Activated naive CD8-positive, alpha-beta T cell treated with anti-CD3 and anti-CD28 coated beads, Interleukin-2, amount 10 ng/mL, durations not matched to agents 7 days and 5 days (primary cell): ENCODE measurements at regions not wholly inside any gene's neighbourhood (a gene's known extent, or its start where the extent isn't known, plus 50 kb on each side); places are given as distances from the start of the nearest gene placed in this dataset.
"Not testable (repeated sequence)": the region's sequence is repeated elsewhere in the genome, so short reads cannot be mapped to it uniquely, and the experiment has no call there.

Experiments used
- ATAC-seq: fragments of 150-1000 bp; cut with Tn5 transposase; one replicate; pipeline ENCODE4 v1.10.0; 2021; ENCODE audit warnings: low read depth, moderate library complexity
- POLR2A ChIA-PET: fragments of 350-600 bp; sonication (Branson Sonifier 250); formaldehyde crosslinking; loops from one replicate; lab custom pipeline; 2021; ENCODE audit warnings: antibody characterized with exemption; lab: Charles Lee
- DNase-seq: peaks from one replicate; pipeline ENCODE4 v3.0.0; 2021
- H3K27ac Mint-ChIP-seq: one replicate; pipeline ENCODE4 v1.8.0; 2022; ENCODE audit warnings: mild to moderate bottlenecking, mixed read lengths
- H3K27me3 Mint-ChIP-seq: one replicate; pipeline ENCODE4 v1.8.0; 2022; ENCODE audit warnings: mild to moderate bottlenecking, moderate library complexity, mixed read lengths
- H3K36me3 Mint-ChIP-seq: one replicate; pipeline ENCODE4 v1.8.0; 2021; ENCODE audit warnings: mild to moderate bottlenecking, mixed read lengths
- H3K4me1 Mint-ChIP-seq: one replicate; pipeline ENCODE4 v1.8.0; 2021; ENCODE audit warnings: mixed read lengths
- H3K4me3 Mint-ChIP-seq: one replicate; pipeline ENCODE4 v1.8.0; 2022; ENCODE audit warnings: mild to moderate bottlenecking, moderate library complexity, mixed read lengths
- H3K9me3 Mint-ChIP-seq: one replicate; pipeline ENCODE4 v1.8.0; 2021; ENCODE audit warnings: mixed read lengths

DNA sequence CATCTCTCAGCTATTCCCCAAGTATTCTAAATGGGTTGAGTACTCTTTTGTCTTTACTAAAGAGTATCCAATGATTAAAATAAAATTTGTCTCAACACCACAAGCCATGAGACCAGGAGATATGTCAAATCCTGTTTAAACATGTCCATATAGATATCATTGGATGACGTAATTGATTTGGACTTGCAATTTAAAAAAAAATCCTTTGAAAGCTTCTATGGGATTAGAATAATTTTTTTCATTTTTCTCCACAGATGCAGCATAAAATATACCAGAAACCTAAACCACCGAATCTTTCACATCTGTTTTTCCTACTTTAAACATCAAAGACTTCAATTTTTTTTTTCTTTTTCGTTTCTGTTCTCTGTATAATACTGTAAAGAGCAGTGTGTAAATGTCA, 1022.3 kb downstream of the EPHA3 start:
- DNase-seq (no peak), ATAC-seq (no peak)
- no peaks in the 10 kb centered on the region for H3K4me1 Mint-ChIP-seq
- H3K36me3 Mint-ChIP-seq = no peaks in the 10 kb centered on the region
- H3K27me3 Mint-ChIP-seq = no peaks in the 10 kb centered on the region
- H3K27ac Mint-ChIP-seq = no peak overlapping the region
- POLR2A ChIA-PET = no interaction called here
- H3K4me3 Mint-ChIP-seq = no peak overlapping the region
- peaks cover 11% of the 10 kb centered on the region for H3K9me3 Mint-ChIP-seq

DNA sequence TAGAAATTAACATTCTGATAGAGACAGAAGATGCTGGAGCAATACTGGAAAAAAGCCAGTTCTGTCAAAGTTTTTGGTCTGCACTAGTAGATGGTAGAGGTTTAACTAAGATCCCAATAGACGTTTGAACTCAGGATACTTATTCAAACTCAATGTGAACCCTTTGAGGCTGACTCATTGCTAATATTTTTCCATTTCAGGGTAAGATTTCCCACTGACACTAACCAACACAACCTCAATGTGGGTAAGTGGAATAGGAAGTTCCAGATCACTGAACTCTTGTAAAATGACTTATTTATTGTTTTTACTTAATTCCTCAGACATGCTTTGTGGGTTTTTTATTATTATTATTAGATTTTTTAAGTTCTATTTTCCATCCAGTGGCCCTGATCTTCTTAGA, 1024.8 kb downstream of the EPHA3 start:
- Mint-ChIP-seq H3K27ac (no peak overlapping the region), H3K27me3 (no peaks in the 10 kb centered on the region), H3K4me3 (no peak overlapping the region), H3K36me3 (no peaks in the 10 kb centered on the region), H3K9me3 (peaks cover 5% of the 10 kb centered on the region), H3K4me1 (no peaks in the 10 kb centered on the region)
- POLR2A ChIA-PET = no interaction called here
- ATAC-seq (no peak), DNase-seq (no peak)

DNA sequence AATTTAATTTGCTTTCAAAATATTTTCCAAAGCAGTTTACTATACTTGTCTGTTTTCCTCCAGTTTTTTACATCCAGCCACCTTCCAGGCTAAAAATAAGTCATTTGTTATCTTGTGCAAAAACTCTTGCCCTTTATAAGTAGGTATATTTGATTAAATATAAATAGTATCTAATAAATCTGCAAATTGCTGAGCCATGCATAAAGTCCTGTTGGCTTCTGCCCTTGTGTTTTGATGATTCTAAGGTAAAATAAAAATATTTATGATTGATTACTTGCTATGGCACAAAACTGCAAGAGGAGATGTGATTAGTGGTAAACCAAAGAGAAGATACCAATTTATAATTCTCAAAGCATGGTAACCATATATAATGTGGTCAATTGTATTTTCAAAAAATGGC, 1026.7 kb downstream of the EPHA3 start:
- Mint-ChIP-seq H3K4me1 (no peaks in the 10 kb centered on the region), H3K9me3 (peaks cover 6% of the 10 kb centered on the region), H3K4me3 (no peak overlapping the region), H3K27ac (no peak overlapping the region), H3K27me3 (no peaks in the 10 kb centered on the region), H3K36me3 (no peaks in the 10 kb centered on the region)
- ATAC-seq = no peak
- DNase-seq = no peak
- POLR2A ChIA-PET = no interaction called here

DNA sequence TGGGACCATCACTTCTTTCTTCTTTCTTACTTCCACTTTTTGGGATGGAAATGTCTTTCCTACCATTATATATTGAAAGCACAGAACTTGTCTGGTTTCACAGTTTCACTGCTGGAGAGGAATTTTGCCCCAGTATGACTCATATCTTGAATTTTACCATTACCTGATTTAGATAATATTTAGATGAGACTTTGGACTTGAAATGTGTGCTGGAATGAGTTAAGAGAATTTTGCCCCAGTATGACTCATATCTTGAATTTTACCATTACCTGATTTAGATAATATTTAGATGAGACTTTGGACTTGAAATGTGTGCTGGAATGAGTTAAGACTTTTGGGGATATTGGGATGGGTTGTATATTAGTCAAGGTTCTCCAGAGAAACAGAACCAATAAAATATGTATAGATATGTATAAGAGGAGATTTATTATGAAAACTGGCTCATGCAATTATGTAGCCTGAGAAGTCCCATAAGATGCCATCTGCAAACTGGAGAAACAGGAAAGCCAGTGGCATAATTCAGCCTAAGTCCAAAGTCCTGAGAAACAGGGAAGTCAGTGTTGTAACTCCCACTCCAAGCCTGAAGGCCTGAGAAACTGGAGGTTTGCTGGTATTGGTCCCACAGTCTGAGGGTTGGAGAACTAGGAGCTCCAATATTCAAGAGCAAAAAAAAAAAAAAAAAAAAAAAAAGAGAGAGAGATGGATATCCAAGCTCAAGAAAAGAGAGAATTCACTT, 1029.2 kb downstream of the EPHA3 start:
- Mint-ChIP-seq H3K9me3 (peaks cover 7% of the 10 kb centered on the region), H3K27ac (no peak overlapping the region), H3K4me3 (no peak overlapping the region), H3K4me1 (no peaks in the 10 kb centered on the region), H3K36me3 (no peaks in the 10 kb centered on the region), H3K27me3 (no peaks in the 10 kb centered on the region)
- no peak for DNase-seq
- no peak for ATAC-seq
- POLR2A ChIA-PET = no interaction called here

DNA sequence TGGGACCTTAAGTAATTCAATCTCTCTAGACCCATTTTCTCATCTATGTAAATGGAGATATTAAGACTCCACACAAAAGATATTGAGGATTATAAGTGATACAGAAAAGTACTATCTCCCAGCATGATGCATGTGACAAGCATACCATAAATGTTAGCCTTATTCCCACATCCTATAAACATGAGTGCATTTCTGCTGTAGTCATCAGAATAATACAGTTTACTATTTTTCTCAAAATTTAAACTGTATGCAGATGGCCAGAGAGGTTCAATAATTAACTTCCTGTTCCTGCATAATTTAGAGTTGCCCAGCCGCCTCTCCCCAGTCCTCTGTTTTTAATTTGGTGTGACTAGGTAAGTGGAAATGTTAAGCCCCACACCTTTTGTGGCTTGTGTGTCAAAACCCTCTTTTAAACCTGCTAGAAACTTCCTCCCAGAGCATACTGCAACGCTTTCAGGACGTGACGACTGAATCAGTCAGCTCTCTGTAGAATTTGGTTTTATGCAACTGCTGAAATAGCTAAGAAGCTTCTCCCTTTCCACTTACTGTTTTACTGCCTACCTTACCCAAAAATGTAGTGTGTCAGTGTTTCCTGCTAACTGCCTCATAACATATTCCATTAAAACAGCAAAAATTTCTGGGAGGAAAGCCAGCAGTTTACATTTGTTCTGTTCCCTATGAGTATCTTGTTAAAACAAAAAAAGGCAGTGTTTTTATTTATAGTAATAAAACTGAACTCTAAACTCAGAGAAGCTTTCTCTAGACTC, 1037.9 kb downstream of the EPHA3 start:
- H3K4me3 Mint-ChIP-seq = no peak overlapping the region
- H3K27ac Mint-ChIP-seq = no peak overlapping the region
- DNase-seq (no peak), ATAC-seq (no peak)
- no peaks in the 10 kb centered on the region for H3K27me3 Mint-ChIP-seq
- H3K9me3 Mint-ChIP-seq = peaks cover 5% of the 10 kb centered on the region
- no peaks in the 10 kb centered on the region for H3K36me3 Mint-ChIP-seq
- POLR2A ChIA-PET = no interaction called here
- H3K4me1 Mint-ChIP-seq = no peaks in the 10 kb centered on the region

DNA sequence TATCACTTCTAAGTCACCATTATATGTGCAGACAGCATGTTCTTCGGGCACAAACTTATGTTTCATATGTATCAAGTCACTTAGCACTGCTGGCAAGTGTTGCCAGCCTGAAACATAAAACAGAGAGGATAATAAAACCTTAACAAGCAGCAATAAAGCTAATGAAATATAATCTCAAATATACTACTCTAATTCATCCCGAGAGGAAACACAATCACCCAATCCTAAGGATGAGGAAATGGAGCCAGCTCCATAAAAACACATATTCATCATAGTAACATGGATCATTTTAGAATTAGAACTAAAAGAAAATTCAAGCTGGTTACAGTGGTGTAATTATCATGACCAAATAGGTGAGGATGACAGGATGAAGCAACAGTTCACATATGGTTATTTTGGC, 1072.7 kb downstream of the EPHA3 start:
- H3K4me1 Mint-ChIP-seq = no peaks in the 10 kb centered on the region
- H3K4me3 Mint-ChIP-seq = no peak overlapping the region
- POLR2A ChIA-PET = no interaction called here
- H3K27me3 Mint-ChIP-seq = no peaks in the 10 kb centered on the region
- no peak for DNase-seq
- peaks cover 2% of the 10 kb centered on the region for H3K9me3 Mint-ChIP-seq
- no peaks in the 10 kb centered on the region for H3K36me3 Mint-ChIP-seq
- ATAC-seq = no peak
- H3K27ac Mint-ChIP-seq = no peak overlapping the region

DNA sequence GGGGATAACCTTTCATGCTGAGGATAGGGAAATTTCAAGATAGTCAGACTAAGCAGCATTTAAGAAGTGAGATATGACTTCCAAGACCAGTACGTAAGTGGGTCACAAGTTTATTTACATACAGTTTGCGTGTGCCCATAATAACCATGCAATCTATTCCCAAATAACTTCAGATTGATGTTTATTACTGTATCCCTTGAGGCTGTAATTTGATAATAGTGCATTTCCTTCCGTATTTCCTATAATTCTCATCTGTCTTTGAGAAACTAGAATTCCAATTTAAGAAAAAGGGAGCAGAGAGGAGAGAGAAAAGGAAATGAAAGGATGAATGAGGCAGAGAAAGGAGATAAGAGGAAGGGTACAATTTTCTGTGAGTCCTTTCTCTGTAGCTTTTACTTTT, 1073.1 kb downstream of the EPHA3 start:
- H3K9me3 Mint-ChIP-seq = peaks cover 2% of the 10 kb centered on the region
- H3K27me3 Mint-ChIP-seq = no peaks in the 10 kb centered on the region
- H3K27ac Mint-ChIP-seq = no peak overlapping the region
- POLR2A ChIA-PET = no interaction called here
- no peak overlapping the region for H3K4me3 Mint-ChIP-seq
- no peaks in the 10 kb centered on the region for H3K36me3 Mint-ChIP-seq
- no peaks in the 10 kb centered on the region for H3K4me1 Mint-ChIP-seq
- ATAC-seq = no peak
- no peak for DNase-seq

DNA sequence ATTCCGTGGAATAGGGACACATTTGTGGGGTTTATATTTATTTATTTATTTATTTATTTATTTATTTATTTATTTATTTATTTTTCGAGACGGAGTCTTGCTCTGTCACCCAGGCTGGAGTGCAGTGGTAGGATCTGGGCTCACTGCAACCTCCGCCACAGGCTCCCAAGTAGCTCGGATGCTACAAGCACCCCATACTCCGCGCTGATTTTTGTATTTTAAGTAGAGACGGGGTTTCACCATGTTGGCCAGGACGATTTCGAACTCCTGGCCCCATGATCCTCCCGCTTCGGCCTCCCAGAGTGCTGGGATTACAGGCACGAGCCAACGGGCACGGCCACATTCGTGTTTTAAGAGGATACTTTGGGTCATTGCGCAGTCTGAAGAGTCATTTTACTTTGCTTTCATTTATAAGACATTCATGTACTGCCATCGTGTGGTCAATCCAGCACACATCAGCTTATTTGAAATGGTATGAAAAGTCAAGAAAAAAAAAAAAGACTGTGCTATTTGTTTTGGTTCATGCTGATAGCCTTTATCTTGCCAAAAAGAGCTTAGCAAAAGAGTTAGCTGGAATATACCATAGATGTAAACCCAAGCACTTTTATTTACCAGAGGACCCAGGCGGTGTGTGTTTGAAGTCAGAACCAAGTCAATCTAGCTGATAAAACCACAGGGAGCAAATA, 1075.0 kb downstream of the EPHA3 start:
- ATAC-seq, H3K27me3 Mint-ChIP-seq, H3K4me1 Mint-ChIP-seq, H3K36me3 Mint-ChIP-seq, H3K27ac Mint-ChIP-seq, H3K9me3 Mint-ChIP-seq, POLR2A ChIA-PET: not testable (repeated sequence)
- peak overlapping the region; percentile 28 for H3K4me3 Mint-ChIP-seq
- peak; percentile 24 for DNase-seq

DNA sequence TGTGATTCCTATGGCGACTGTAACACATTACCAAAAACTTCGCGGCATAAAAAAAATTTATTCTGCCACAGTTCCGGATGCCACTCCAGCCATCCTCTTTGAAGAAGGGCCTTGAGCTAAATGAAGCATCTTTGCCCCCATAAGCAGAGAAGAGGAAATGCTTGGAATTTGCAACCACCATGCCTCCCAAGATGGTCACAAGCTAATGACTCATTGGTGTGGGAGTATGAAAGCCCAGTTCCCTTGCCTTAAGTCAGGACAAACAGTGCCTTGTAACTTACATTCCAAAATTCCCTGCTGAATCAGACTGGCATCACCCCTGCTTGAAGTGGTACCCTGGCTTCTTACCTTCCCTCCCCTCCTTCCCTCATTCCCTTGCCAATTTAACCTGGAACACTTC, 1077.4 kb downstream of the EPHA3 start:
- POLR2A ChIA-PET = no interaction called here
- H3K9me3 Mint-ChIP-seq = no peaks in the 10 kb centered on the region
- no peak for DNase-seq
- no peak for ATAC-seq
- H3K4me1 Mint-ChIP-seq = no peaks in the 10 kb centered on the region
- H3K27me3 Mint-ChIP-seq = no peaks in the 10 kb centered on the region
- H3K4me3 Mint-ChIP-seq = no peak overlapping the region
- H3K36me3 Mint-ChIP-seq = no peaks in the 10 kb centered on the region
- no peak overlapping the region for H3K27ac Mint-ChIP-seq

DNA sequence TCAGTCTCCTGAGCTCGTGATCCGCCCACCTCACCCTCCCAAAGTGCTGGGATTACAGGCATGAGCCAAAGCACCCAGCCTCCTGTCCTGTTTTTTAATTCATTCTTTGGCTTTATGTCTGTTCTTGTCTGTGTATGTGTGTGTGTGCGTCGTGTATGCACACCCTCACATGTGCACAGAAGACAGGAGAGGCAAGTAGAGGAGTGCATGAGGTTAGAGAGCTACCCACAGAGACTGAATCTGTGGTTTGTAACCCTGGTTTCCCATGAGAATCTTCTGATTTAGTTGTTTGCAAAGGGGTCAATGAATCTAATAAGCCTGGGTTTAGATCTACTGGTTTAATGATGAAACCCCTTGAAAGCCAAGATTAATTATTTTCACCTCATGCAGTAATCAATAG, 1090.0 kb downstream of the EPHA3 start:
- H3K27me3 Mint-ChIP-seq, H3K36me3 Mint-ChIP-seq, ATAC-seq, H3K27ac Mint-ChIP-seq, H3K4me1 Mint-ChIP-seq, H3K4me3 Mint-ChIP-seq, DNase-seq, H3K9me3 Mint-ChIP-seq, POLR2A ChIA-PET: not testable (repeated sequence)

DNA sequence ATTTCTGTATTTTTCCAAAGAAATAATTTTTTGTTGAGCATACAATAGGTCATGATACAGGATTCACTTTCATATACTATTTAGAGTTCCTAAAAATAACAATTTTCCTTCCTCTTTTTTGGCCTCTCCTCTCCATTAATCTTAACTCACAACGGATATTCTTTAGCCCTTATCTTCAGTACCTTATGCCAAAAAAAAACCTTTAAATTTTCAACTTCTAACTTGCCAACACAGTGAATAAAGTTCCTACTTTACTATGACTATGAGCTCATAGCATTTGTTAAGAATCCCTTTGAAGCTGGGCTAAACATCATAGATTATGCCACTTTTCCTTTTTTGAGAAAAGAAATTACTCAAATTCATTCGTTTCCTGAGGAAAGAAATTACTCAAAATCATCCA, 1095.5 kb downstream of the EPHA3 start:
- H3K36me3 Mint-ChIP-seq, H3K27me3 Mint-ChIP-seq, H3K9me3 Mint-ChIP-seq, H3K27ac Mint-ChIP-seq, DNase-seq, H3K4me3 Mint-ChIP-seq, H3K4me1 Mint-ChIP-seq, ATAC-seq, POLR2A ChIA-PET: not testable (repeated sequence)

DNA sequence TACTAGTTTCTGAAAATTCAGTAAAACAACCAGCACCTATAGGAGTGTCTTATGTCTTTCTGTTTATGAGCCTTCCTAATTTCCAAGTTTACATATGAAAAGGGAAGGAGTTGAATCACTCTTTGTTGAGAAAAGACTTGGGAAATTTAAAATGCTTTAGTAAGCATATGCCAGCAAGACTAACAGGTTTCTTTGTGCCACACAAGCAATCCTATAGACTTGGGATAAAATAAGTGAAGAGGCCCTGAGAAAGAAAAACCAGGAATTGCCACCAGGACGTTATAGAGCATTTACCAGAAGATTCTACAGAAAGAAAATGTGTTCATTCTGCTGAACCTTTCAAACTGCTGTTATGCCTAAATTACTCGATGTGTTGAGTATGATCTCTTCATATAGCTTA, 1099.1 kb downstream of the EPHA3 start:
- H3K27ac Mint-ChIP-seq, POLR2A ChIA-PET, H3K27me3 Mint-ChIP-seq, H3K36me3 Mint-ChIP-seq, H3K4me1 Mint-ChIP-seq, DNase-seq, H3K4me3 Mint-ChIP-seq, ATAC-seq: not testable (repeated sequence)
- H3K9me3 Mint-ChIP-seq = peaks cover 14% of the 10 kb centered on the region

DNA sequence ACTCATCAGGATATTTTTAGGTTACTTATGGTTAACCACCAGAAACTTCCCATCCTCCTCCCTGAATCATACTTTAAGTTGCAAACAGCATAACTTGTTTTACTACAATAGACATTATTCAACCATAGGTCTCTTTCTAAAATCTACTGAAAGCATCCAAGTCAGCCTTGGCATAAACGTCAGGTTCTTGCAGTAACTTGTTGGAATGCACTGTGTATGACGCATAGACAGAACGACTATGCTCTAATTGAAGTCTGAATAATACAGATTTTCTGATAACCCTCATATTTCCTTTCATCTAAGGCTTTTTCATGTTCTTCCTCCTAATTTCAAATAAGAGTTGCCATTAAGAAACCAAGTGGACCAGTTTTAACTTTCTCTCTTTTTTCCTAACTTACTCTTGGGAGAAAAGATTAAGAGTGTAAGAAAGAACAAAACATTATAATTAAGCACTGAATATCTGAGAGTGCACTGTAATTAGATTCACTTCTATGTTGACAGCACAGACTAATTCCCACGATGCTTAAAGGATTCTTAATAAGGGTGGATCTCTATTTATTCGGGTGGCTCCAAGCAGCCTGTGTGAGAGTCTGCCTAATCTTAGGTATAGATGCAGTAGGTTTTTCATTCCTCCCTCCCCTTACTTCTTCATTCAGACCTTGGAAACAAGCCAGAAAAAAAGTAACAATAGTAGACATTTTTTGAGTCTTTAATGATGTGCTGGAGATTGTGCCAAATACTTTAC, 1100.1 kb downstream of the EPHA3 start:
- H3K27ac Mint-ChIP-seq, POLR2A ChIA-PET: not testable (repeated sequence)

More for the DNA sequence above, 1100.1 kb downstream of the EPHA3 start:
- not testable (repeated sequence) for H3K36me3 Mint-ChIP-seq, H3K4me1 Mint-ChIP-seq, DNase-seq, H3K27me3 Mint-ChIP-seq, ATAC-seq, H3K4me3 Mint-ChIP-seq
- peaks cover 18% of the 10 kb centered on the region for H3K9me3 Mint-ChIP-seq
